ENCODE measurements at regions not wholly inside any gene's neighbourhood (a gene's known extent, or its start where the extent isn't known, plus 50 kb on each side); places are given as distances from the start of the nearest gene placed in this dataset.
"Not testable (repeated sequence)": the region's sequence is repeated elsewhere in the genome, so short reads cannot be mapped to it uniquely, and the experiment has no call there.

DNA sequence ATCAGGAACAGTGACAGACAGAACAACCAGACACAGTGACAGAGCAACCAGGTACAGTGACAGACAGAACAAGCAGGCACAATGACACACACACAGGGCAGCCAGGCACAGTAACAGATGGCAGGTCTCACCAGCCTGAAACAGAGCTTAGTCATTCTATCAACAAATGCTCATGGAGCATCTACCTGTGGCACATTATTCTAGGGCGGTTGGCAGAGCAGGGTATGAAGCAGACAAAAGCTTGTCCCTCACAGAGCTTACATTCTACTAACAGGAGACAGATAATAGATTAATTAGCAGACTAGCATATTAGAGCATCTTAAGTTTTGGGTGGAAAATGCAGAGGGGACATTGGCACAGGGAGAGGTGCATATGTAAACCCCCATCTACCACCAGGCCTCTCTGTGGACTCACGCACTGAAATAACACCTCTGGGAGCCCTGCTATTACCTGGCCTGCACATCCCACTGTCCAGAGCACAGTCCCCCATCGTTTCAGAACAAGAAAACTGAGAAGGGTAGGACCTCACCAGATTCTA lies 64.1 kb upstream of the RAB6C start:
- no peaks in the 10 kb centered on the region for H3K4me1 ChIP-seq (ENCODE audit: insufficient read depth, low read length)
- no peaks in the 10 kb centered on the region for H3K9me3 ChIP-seq (ENCODE audit: low read length)
- H3K36me3 ChIP-seq (ENCODE audit: insufficient read depth, low read length): no peaks in the 10 kb centered on the region
- no peaks in the 10 kb centered on the region for H3K27me3 ChIP-seq (ENCODE audit: insufficient read depth, low read length)
- no peak overlapping the region for H2AFZ ChIP-seq (ENCODE audit: low read depth, low read length)
- no peak overlapping the region for H3K4me3 ChIP-seq (ENCODE audit: low read length)

DNA sequence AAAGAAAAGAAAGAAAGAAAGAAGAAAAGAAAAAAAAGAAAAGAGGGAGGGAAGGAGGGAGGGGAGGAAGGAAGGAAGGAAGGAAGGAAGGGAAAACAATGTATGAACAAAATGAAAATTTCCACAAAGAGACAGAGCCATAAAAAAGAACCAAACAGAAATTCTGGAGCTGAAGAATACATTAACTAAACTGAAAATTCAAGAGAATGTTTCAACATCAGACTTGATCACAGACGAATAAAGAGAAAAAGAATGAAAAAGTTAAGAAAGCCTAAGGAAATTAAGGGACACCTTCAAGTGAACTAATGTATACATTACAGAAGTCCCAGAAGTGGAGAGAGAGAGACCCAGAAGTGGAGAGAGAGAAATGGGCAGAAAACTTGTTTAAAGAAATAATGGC lies 60.9 kb upstream of the RAB6C start:
- Histone ChIP-seq H3K4me3 (ENCODE audit: low read length) (no peak overlapping the region), H3K9me3 (ENCODE audit: low read length) (no peaks in the 10 kb centered on the region), H3K4me1 (ENCODE audit: insufficient read depth, low read length) (no peaks in the 10 kb centered on the region), H2AFZ (ENCODE audit: low read depth, low read length) (no peak overlapping the region), H3K36me3 (ENCODE audit: insufficient read depth, low read length) (no peaks in the 10 kb centered on the region), H3K27me3 (ENCODE audit: insufficient read depth, low read length) (peaks cover 5% of the 10 kb centered on the region)

DNA sequence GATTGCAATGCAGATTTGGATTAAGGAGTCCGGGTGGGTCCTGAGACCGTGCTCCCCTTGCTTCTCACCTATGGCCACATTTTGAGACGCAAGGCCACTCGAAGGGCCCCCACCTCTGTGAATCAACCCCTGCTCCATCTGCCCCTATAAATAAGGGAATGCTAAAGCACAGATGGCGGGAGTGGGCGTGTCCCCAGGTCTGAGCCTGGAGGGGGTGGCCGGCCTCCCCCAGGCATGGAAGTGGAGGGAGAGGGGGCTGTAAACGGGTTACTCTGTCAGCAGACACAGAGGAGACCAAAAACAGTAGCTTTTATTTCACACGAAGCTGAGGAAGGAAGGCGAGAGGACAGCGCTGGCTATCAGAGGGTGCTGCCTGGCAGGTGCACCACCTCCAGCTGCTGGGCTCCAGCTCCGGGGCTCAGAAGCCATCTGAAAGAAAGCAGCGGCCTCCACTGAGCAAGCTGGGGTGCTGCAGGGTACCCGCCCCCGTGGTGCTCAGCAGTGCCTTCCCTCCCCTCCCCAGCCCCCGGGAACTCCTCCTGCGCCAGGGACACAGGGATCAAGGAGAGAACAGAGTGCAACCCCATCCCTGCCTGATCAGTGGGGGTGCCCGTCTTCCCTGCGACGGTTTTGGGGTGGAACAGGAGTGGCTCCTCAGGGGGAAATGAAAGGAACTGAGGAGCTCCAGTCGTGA lies 56.7 kb upstream of the RAB6C start:
- Histone ChIP-seq H3K36me3 (ENCODE audit: insufficient read depth, low read length) (no peaks in the 10 kb centered on the region), H3K4me3 (ENCODE audit: low read length) (no peak overlapping the region), H2AFZ (ENCODE audit: low read depth, low read length) (no peak overlapping the region), H3K4me1 (ENCODE audit: insufficient read depth, low read length) (no peaks in the 10 kb centered on the region), H3K27me3 (ENCODE audit: insufficient read depth, low read length) (peaks cover 5% of the 10 kb centered on the region), H3K9me3 (ENCODE audit: low read length) (no peaks in the 10 kb centered on the region)

- H3K36me3 ChIP-seq (ENCODE audit: insufficient read depth, low read length): no peaks in the 10 kb centered on the region
- no peak overlapping the region for H3K4me3 ChIP-seq (ENCODE audit: low read length)
- peaks cover 5% of the 10 kb centered on the region for H3K27me3 ChIP-seq (ENCODE audit: insufficient read depth, low read length)
- H2AFZ ChIP-seq (ENCODE audit: low read depth, low read length): no peak overlapping the region
- no peaks in the 10 kb centered on the region for H3K9me3 ChIP-seq (ENCODE audit: low read length)
- peaks cover 2% of the 10 kb centered on the region for H3K4me1 ChIP-seq (ENCODE audit: insufficient read depth, low read length)
Observed at GRCh38 chr2:129923265-129924091, 56.0 kb upstream of the RAB6C start.

- H3K27me3 ChIP-seq (ENCODE audit: insufficient read depth, low read length); H3K9me3 ChIP-seq (ENCODE audit: low read length); H2AFZ ChIP-seq (ENCODE audit: low read depth, low read length); H3K4me3 ChIP-seq (ENCODE audit: low read length); H3K36me3 ChIP-seq (ENCODE audit: insufficient read depth, low read length); H3K4me1 ChIP-seq (ENCODE audit: insufficient read depth, low read length): not testable (repeated sequence)
Observed at GRCh38 chr2:129924115-129924514, 55.4 kb upstream of the RAB6C start.

DNA sequence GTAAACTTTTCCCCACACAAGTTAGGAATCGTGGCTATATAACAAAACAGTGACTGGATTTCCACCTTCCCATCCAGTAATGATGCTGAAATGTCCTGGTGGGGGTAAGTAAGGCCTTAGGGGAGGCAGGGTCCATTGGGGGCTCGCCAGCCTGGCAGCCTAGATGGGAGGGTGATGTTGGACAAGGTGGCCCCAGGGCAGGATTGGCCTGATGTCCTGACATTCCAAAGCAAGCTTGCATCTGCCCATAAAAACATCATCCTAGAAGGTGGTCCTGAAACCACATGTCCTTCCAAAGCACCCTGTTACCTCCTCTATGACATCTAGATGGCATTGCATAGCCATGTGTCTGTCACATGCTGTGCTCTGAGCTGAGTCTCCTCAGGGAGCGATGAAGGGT lies 54.1 kb upstream of the RAB6C start:
- H3K36me3 ChIP-seq (ENCODE audit: insufficient read depth, low read length): no peaks in the 10 kb centered on the region
- no peak overlapping the region for H2AFZ ChIP-seq (ENCODE audit: low read depth, low read length)
- H3K9me3 ChIP-seq (ENCODE audit: low read length): no peaks in the 10 kb centered on the region
- peaks cover 8% of the 10 kb centered on the region for H3K4me1 ChIP-seq (ENCODE audit: insufficient read depth, low read length)
- H3K4me3 ChIP-seq (ENCODE audit: low read length): no peak overlapping the region
- H3K27me3 ChIP-seq (ENCODE audit: insufficient read depth, low read length): peaks cover 5% of the 10 kb centered on the region

- peaks cover 2% of the 10 kb centered on the region for H3K27me3 ChIP-seq (ENCODE audit: insufficient read depth, low read length)
- no peaks in the 10 kb centered on the region for H3K36me3 ChIP-seq (ENCODE audit: insufficient read depth, low read length)
- no peak overlapping the region for H2AFZ ChIP-seq (ENCODE audit: low read depth, low read length)
- peaks cover 8% of the 10 kb centered on the region for H3K4me1 ChIP-seq (ENCODE audit: insufficient read depth, low read length)
- no peak overlapping the region for H3K4me3 ChIP-seq (ENCODE audit: low read length)
- H3K9me3 ChIP-seq (ENCODE audit: low read length): no peaks in the 10 kb centered on the region
Observed at GRCh38 chr2:129927696-129928095, 51.8 kb upstream of the RAB6C start.

GRCh38 chr2:129929321-129930290 lies 49.9 kb upstream of the RAB6C start:
- Histone ChIP-seq H3K9me3 (ENCODE audit: low read length) (no peaks in the 10 kb centered on the region), H3K4me1 (ENCODE audit: insufficient read depth, low read length) (peaks cover 8% of the 10 kb centered on the region), H3K27me3 (ENCODE audit: insufficient read depth, low read length) (peaks cover 7% of the 10 kb centered on the region), H2AFZ (ENCODE audit: low read depth, low read length) (no peak overlapping the region), H3K36me3 (ENCODE audit: insufficient read depth, low read length) (no peaks in the 10 kb centered on the region), H3K4me3 (ENCODE audit: low read length) (no peak overlapping the region)
